ENCODE measurements at regions not wholly inside any gene's neighbourhood (a gene's known extent, or its start where the extent isn't known, plus 50 kb on each side); places are given as distances from the start of the nearest gene placed in this dataset.

GRCh38 chr1:201595381-201595780 is 56.5 kb downstream of the NAV1 start:
- Histone ChIP-seq H3K27ac (ENCODE audit: low read length in 2 of 2) (no peak overlapping the region), H4K20me1 (ENCODE audit: control insufficient read depth, insufficient read depth, low read length, poor library complexity, severe bottlenecking) (no peaks in the 10 kb centered on the region), H2AFZ (ENCODE audit: insufficient read depth, low read depth, low read length, poor library complexity, severe bottlenecking) (no peak overlapping the region), H3K4me3 (ENCODE audit: control extremely low read depth in 1 of 5, extremely low read depth in 1 of 5, insufficient read depth in 1 of 5, low read depth in 2 of 5, low read length in 4 of 5) (no peak overlapping the region), H3K9me3 (ENCODE audit: control extremely low read depth in 1 of 3, control insufficient read depth in 2 of 3, insufficient read depth in 1 of 3, low read length in 2 of 3) (peaks cover 0 to 5% (median 0%) of the 10 kb centered on the region in 3 donors), H3K4me1 (ENCODE audit: control insufficient read depth in 2 of 2, insufficient read depth in 2 of 2, low read length in 2 of 2) (no peaks in the 10 kb centered on the region), H3K4me2 (replicated peaks; ENCODE audit: low read depth, low read length, poor library complexity, severe bottlenecking) (no peak overlapping the region), H3K9ac (ENCODE audit: low read length) (no peak overlapping the region), H3K27me3 (replicated peaks in 1 of 4; ENCODE audit: control extremely low read depth in 1 of 4, control insufficient read depth in 3 of 4, insufficient read depth in 4 of 4, low read length in 3 of 4) (no peaks in the 10 kb centered on the region), H3K36me3 (replicated peaks in 1 of 2; ENCODE audit: control extremely low read depth in 1 of 2, control insufficient read depth in 1 of 2, extremely low read depth in 1 of 2, insufficient read depth in 2 of 2, low read length in 1 of 2) (no peaks in the 10 kb centered on the region), H3K79me2 (ENCODE audit: control insufficient read depth, insufficient read depth, low read length) (no peaks in the 10 kb centered on the region)
- intact Hi-C loops (cut with micrococcal nuclease), result no loop called here
- POLR2A ChIA-PET, result no interaction called here
- Mint-ChIP-seq H3K4me1 (no peaks in the 10 kb centered on the region), H3K27me3 (peaks cover 25% of the 10 kb centered on the region), H3K4me3 (no peak overlapping the region), H3K9me3 (ENCODE audit: insufficient read depth) (no peaks in the 10 kb centered on the region), H3K27ac (no peak overlapping the region)
- TF ChIP-seq CTCF (IDR thresholded peaks at IDR 0.05) (no peak), EZH2 (IDR thresholded peaks at IDR 0.05; ENCODE audit: borderline replicate concordance, insufficient read depth, low read depth, low read length, poor library complexity, severe bottlenecking) (no peak)
- CTCF ChIA-PET, result interaction anchor here (1.5 kb wide), 1 partner anchor 10 kb away, joined by 3 read pairs; no protein-coding TSS in a partner anchor
- DNase-seq (no peak), ATAC-seq (ENCODE audit: low read depth) (no peak)
- 89% methylated on average over 1 of the region's 4 CpGs for WGBS (ENCODE audit: insufficient coverage)

GRCh38 chr1:201596101-201596868 is 57.4 kb downstream of the NAV1 start:
- Histone ChIP-seq H3K9ac (ENCODE audit: low read length) (no peak overlapping the region), H3K36me3 (replicated peaks in 1 of 2; ENCODE audit: control extremely low read depth in 1 of 2, control insufficient read depth in 1 of 2, extremely low read depth in 1 of 2, insufficient read depth in 2 of 2, low read length in 1 of 2) (no peaks in the 10 kb centered on the region), H3K9me3 (ENCODE audit: control extremely low read depth in 1 of 3, control insufficient read depth in 2 of 3, insufficient read depth in 1 of 3, low read length in 2 of 3) (peaks cover 0 to 5% (median 0%) of the 10 kb centered on the region in 3 donors), H3K4me3 (ENCODE audit: control extremely low read depth in 1 of 5, extremely low read depth in 1 of 5, insufficient read depth in 1 of 5, low read depth in 2 of 5, low read length in 4 of 5) (no peak overlapping the region), H4K20me1 (ENCODE audit: control insufficient read depth, insufficient read depth, low read length, poor library complexity, severe bottlenecking) (no peaks in the 10 kb centered on the region), H3K4me2 (replicated peaks; ENCODE audit: low read depth, low read length, poor library complexity, severe bottlenecking) (no peak overlapping the region), H3K79me2 (ENCODE audit: control insufficient read depth, insufficient read depth, low read length) (no peaks in the 10 kb centered on the region), H3K4me1 (ENCODE audit: control insufficient read depth in 2 of 2, insufficient read depth in 2 of 2, low read length in 2 of 2) (no peaks in the 10 kb centered on the region), H2AFZ (ENCODE audit: insufficient read depth, low read depth, low read length, poor library complexity, severe bottlenecking) (no peak overlapping the region), H3K27me3 (replicated peaks in 1 of 4; ENCODE audit: control extremely low read depth in 1 of 4, control insufficient read depth in 3 of 4, insufficient read depth in 4 of 4, low read length in 3 of 4) (no peaks in the 10 kb centered on the region), H3K27ac (ENCODE audit: low read length in 2 of 2) (no peak overlapping the region)
- ChIA-PET CTCF (no interaction called here), POLR2A (no interaction called here)
- no peak overlapping the region for H3K27ac Mint-ChIP-seq
- no peaks in the 10 kb centered on the region for H3K4me1 Mint-ChIP-seq
- H3K27me3 Mint-ChIP-seq, result peaks cover 22% of the 10 kb centered on the region
- intact Hi-C loops (cut with micrococcal nuclease), result no loop called here
- TF ChIP-seq CTCF (IDR thresholded peaks at IDR 0.05) (no peak), EZH2 (IDR thresholded peaks at IDR 0.05; ENCODE audit: borderline replicate concordance, insufficient read depth, low read depth, low read length, poor library complexity, severe bottlenecking) (no peak)
- ATAC-seq (ENCODE audit: low read depth) (no peak), DNase-seq (no peak)
- H3K9me3 Mint-ChIP-seq (ENCODE audit: insufficient read depth), result no peaks in the 10 kb centered on the region
- 75% methylated on average over 2 of the region's 4 CpGs for WGBS (ENCODE audit: insufficient coverage)
- H3K4me3 Mint-ChIP-seq, result no peak overlapping the region

Data from B cell (primary cell).